GM06990 (cell line): ENCODE measurements at regions not wholly inside any gene's neighbourhood (a gene's known extent, or its start where the extent isn't known, plus 50 kb on each side); places are given as distances from the start of the nearest gene placed in this dataset.

Source experiments
- DNase-seq: peaks from one replicate; pipeline ENCODE4 v3.0.0-alpha.2; 2011; ENCODE audit not compliant: insufficient read length; ENCODE audit errors: extremely low read depth
- H3K27me3 ChIP-seq: replicated peaks from 2 replicates; pipeline ENCODE4 v1.6.0; 2011; ENCODE audit warnings: low read length; ENCODE audit not compliant: control insufficient read depth, insufficient read depth
- H3K36me3 ChIP-seq: 2 replicates; pipeline ENCODE4 v1.5.1; 2011; ENCODE audit warnings: low read length; ENCODE audit not compliant: control insufficient read depth, insufficient read depth
- H3K4me3 ChIP-seq: replicated peaks from 2 replicates; pipeline ENCODE4 v1.5.1; 2011; ENCODE audit warnings: low read depth, mild to moderate bottlenecking, control low read depth, low read length
- TF ChIP-seq, protein P1 (sequence below): IDR thresholded peaks from 2 replicates; pipeline ENCODE4 v1.5.1; 2011; ENCODE audit warnings: low read length, control low read depth, mild to moderate bottlenecking, inconsistent platforms; ENCODE audit not compliant: insufficient read depth, poor library complexity, severe bottlenecking

DNA sequence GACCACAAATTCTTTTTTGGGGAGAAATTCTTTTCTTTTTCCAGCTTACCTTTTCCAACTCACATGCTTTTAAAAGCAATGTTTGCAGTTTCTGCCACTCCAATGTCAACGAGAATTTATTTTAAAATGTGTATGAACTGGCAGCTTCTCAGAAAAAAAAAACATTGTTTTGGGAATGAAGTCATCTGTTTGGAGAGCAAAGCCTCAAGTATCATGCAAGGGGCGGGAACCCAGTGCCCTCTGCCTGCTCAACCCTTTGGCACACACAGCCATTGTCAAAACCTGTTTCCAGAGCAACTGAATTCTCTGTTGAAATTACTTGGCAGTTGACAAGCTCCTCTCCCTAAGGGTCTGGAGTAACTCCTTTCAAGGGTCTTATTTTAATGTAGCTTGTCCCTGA is 128.5 kb downstream of the QPCT start:
- TF ChIP-seq, protein P1, sequence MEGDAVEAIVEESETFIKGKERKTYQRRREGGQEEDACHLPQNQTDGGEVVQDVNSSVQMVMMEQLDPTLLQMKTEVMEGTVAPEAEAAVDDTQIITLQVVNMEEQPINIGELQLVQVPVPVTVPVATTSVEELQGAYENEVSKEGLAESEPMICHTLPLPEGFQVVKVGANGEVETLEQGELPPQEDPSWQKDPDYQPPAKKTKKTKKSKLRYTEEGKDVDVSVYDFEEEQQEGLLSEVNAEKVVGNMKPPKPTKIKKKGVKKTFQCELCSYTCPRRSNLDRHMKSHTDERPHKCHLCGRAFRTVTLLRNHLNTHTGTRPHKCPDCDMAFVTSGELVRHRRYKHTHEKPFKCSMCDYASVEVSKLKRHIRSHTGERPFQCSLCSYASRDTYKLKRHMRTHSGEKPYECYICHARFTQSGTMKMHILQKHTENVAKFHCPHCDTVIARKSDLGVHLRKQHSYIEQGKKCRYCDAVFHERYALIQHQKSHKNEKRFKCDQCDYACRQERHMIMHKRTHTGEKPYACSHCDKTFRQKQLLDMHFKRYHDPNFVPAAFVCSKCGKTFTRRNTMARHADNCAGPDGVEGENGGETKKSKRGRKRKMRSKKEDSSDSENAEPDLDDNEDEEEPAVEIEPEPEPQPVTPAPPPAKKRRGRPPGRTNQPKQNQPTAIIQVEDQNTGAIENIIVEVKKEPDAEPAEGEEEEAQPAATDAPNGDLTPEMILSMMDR, result no peak
- no peaks in the 10 kb centered on the region for H3K27me3 ChIP-seq
- DNase-seq, result no peak
- H3K36me3 ChIP-seq, result no peaks in the 10 kb centered on the region
- no peak overlapping the region for H3K4me3 ChIP-seq

DNA sequence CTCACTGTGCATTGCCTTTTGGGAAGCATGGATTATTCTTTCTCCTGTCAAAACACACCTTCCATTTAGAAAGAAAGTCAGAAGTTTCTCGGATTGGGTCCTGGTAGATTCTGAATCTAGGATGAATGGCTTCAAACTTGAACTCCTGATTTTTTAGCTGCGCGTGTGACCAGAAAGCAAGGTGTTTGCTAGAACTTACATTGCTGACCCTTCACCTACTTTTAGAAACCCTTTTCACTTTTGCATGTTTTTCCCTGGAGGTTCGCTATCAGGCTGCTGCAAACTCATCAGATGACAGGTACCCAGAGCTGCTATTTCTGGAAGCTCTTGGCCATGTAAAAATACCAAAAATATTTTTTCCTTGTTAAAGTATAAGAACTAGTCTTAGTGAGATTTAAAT is 132.0 kb downstream of the QPCT start:
- no peak overlapping the region for H3K4me3 ChIP-seq
- H3K36me3 ChIP-seq, result no peaks in the 10 kb centered on the region
- DNase-seq, result no peak
- TF ChIP-seq, protein P1, result no peak
- H3K27me3 ChIP-seq, result no peaks in the 10 kb centered on the region

DNA sequence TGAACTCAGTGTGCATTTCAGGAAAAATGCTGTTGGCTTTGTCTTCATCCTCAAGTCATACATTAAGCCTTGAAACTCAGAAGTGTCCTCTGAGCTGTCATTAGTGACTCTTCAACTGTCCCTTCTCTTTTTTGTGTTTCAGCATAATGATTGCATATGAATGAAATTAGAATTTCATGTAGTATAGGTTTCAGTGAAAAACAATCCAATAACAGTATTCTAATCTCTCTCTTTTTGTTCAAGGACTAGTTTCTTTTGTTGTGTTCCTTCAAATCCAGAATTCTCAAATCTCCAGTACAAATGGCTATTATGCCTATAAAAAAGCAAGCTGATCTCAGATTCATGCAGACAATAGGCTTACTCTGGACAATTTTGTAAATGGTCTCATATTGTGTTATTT is 133.5 kb downstream of the QPCT start:
- no peak for DNase-seq
- H3K36me3 ChIP-seq, result no peaks in the 10 kb centered on the region
- no peak overlapping the region for H3K4me3 ChIP-seq
- H3K27me3 ChIP-seq, result no peaks in the 10 kb centered on the region
- TF ChIP-seq, protein P1, result no peak

DNA sequence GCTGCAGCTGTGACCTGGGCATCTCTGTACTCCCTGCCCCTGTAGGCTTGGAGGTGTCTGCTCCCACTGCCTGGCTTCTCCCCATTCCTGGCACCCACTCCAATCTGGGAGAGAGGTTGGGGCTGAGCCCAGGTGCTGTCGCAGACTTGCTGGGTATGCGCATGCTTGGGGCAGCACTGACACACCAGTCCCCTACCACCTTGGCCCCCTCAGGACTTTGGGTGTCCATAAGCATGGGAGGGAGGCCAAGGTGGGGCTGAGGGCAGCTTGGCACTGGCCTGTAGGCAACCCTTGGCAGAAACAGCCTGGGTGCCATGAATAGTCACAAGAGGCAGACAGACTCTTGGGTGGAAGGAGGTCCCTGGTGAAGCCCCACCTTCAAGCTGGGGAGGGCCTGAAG is 136.8 kb downstream of the QPCT start:
- no peak for DNase-seq
- no peak overlapping the region for H3K4me3 ChIP-seq
- no peaks in the 10 kb centered on the region for H3K36me3 ChIP-seq
- TF ChIP-seq, protein P1, result no peak
- no peaks in the 10 kb centered on the region for H3K27me3 ChIP-seq

DNA sequence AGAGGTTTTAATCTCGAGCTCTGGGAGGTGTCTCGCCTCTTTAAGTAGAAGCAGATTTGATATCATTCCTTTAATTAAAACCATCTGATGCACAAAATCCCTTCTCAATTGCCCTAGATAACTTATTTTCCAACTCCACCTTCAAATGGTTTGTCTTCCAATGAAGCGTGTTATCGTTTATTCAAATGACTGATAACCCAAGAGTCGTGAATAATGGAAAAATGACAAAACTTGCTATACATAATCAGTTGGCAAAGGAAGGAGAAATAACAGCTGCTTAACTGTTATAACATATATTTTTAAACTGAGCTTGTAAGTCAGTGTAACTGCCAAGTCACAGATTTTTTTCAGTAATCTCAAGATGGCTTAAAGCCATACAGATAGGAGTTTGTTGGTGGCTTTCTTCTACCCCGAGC is 144.6 kb downstream of the QPCT start:
- no peak for DNase-seq
- H3K36me3 ChIP-seq, result no peaks in the 10 kb centered on the region
- TF ChIP-seq, protein P1, result no peak

DNA sequence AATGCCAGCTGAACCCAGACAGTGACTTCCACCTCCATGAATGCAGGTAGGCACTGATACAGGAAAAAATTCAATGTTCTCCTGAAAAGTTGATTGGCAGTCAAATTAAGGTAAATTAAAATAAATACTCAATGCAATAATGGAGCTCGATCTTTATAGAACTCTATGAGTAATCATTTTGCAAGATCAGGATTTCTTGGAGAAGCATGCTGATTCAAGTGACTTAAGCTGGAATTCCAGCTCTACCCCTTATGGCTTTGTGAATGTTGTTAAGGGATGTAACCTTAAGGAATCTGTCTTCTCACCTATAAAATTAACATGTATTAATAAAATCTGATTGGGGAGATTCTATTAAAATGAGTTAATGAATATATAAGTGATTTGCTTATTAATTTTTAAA is 145.1 kb downstream of the QPCT start:
- no peak overlapping the region for H3K4me3 ChIP-seq
- TF ChIP-seq, protein P1, result no peak
- H3K36me3 ChIP-seq, result no peaks in the 10 kb centered on the region
- DNase-seq, result no peak
- H3K27me3 ChIP-seq, result no peaks in the 10 kb centered on the region

More for the DNA sequence above, 144.6 kb downstream of the QPCT start:
- Histone ChIP-seq H3K27me3 (no peaks in the 10 kb centered on the region), H3K4me3 (no peak overlapping the region)
